ENCODE measurements at regions not wholly inside any gene's neighbourhood (a gene's known extent, or its start where the extent isn't known, plus 50 kb on each side); places are given as distances from the start of the nearest gene placed in this dataset.
"Not testable (repeated sequence)": the region's sequence is repeated elsewhere in the genome, so short reads cannot be mapped to it uniquely, and the experiment has no call there.

DNA sequence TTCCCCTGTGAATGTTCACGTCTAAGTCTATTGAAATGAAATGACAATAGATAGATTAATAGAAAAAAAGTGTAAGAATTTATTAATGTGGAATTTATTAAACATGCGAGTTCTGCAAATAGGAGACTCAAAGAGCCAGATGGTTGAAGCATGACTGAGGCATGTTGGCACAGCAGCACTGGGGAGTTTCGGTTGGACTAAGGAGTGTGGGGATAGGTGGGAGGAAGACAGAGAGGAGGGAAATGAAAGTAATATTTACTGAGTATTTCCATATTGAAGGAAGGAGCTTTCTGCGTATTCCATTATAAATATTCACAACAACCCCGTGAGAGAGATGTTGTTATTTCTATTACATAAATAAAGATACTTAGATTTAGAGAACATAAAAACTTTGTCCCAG, 79.5 kb upstream of the ZNF644 start:
- no peak for TF ChIP-seq POLR2A (IDR thresholded peaks at IDR 0.05)
- TF ChIP-seq EP300 (IDR thresholded peaks at IDR 0.05) = no peak
- TF ChIP-seq, protein P1, sequence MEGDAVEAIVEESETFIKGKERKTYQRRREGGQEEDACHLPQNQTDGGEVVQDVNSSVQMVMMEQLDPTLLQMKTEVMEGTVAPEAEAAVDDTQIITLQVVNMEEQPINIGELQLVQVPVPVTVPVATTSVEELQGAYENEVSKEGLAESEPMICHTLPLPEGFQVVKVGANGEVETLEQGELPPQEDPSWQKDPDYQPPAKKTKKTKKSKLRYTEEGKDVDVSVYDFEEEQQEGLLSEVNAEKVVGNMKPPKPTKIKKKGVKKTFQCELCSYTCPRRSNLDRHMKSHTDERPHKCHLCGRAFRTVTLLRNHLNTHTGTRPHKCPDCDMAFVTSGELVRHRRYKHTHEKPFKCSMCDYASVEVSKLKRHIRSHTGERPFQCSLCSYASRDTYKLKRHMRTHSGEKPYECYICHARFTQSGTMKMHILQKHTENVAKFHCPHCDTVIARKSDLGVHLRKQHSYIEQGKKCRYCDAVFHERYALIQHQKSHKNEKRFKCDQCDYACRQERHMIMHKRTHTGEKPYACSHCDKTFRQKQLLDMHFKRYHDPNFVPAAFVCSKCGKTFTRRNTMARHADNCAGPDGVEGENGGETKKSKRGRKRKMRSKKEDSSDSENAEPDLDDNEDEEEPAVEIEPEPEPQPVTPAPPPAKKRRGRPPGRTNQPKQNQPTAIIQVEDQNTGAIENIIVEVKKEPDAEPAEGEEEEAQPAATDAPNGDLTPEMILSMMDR (IDR thresholded peaks at IDR 0.05) = no peak
- H3K27ac ChIP-seq = no peak overlapping the region
- no peak for DNase-seq (ENCODE audit: low spot score in 2 of 2)
- no peaks in the 10 kb centered on the region for H3K4me1 ChIP-seq
- WGBS, 2 donors = 63 to 65% methylated on average over 5 of the region's 5 CpGs
- H3K36me3 ChIP-seq = no peaks in the 10 kb centered on the region
- H3K4me3 ChIP-seq = no peak overlapping the region
- no peaks in the 10 kb centered on the region for H3K9me3 ChIP-seq
- H3K27me3 ChIP-seq = no peaks in the 10 kb centered on the region

DNA sequence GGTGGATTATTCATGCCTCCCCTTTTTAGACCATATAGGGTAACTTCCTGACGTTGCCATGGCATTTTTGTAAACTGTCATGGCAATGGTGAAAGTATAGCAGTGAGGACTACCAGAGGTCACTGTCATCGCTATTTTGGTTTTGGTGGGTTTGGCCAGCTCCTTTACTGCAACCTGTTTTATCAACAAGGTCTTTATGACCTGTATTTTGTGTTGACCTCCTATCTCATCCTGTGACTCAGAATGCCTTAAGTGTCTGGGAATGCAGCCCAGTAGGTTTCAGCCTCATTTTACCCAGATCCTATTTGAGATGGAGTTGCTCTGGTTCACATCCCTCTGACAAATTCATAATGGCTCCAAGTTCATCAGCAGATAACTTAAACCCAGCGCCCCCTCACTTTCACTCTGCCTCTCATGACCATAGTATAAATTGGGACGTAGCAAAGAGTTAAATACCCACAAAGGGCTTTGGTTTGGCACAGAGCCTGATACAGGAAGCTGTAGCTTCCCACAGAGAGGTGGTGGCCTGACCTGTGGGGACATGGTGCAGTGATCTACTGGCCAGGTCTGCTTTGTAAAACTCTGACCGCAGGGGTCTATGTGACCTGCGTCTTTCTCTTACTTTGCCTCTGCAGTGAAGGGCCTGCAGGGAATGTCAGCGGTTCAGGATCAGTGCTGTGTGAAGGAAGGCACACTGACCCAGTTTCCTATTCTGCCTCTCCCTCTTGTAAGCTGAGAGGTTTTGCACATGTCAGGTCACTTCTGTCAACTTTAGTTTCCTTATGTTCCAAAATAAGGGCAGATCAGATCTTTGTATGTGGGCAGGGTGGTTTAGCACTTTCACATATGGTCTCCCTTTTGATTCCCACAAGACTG, 78.1 kb upstream of the ZNF644 start:
- no peaks in the 10 kb centered on the region for H3K4me1 ChIP-seq
- no peak overlapping the region for H3K4me3 ChIP-seq
- no peak for DNase-seq (ENCODE audit: low spot score in 2 of 2)
- no peaks in the 10 kb centered on the region for H3K36me3 ChIP-seq
- H3K9me3 ChIP-seq = no peaks in the 10 kb centered on the region
- H3K27me3 ChIP-seq = no peaks in the 10 kb centered on the region
- TF ChIP-seq, protein P1 (IDR thresholded peaks at IDR 0.05) = no peak
- TF ChIP-seq EP300 (IDR thresholded peaks at IDR 0.05) (no peak), POLR2A (IDR thresholded peaks at IDR 0.05) (no peak)
- 57 to 70% methylated on average over 7 of the region's 7 CpGs for WGBS, 2 donors
- H3K27ac ChIP-seq = no peak overlapping the region

DNA sequence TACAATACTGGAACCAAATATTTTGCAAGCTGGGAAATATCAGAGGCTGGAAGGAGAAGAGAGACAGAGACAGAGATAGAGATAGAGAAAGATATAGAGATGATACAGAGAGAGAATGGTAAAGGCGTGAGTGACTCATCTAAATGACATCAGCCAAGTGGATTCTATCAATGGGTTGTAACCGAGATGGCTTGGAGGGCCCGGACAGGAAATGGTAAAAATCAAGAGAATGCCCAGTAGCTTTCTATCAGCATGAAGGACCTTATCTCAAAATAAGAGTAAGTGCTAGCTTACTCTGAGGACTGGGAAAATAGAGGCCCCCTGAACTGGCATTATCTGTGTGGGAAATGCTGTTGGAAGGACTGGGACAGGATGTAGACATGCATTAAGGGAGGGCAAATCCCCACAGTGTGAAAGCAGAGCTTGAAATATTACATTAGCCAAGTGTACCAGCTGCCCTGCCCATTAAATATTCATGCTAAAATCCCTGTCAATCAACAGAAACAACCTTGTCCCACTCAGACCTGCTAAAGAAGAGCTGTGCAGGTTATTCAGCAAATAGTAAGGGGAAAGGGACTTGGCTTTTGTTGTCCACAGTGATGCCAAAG, 76.6 kb upstream of the ZNF644 start:
- 48 to 58% methylated on average over 3 of the region's 3 CpGs for WGBS, 2 donors
- no peak for DNase-seq (ENCODE audit: low spot score in 2 of 2)
- H3K27ac ChIP-seq = no peak overlapping the region
- no peaks in the 10 kb centered on the region for H3K4me1 ChIP-seq
- H3K4me3 ChIP-seq = no peak overlapping the region
- H3K27me3 ChIP-seq = no peaks in the 10 kb centered on the region
- H3K9me3 ChIP-seq = no peaks in the 10 kb centered on the region
- no peaks in the 10 kb centered on the region for H3K36me3 ChIP-seq
- TF ChIP-seq, protein P1 (IDR thresholded peaks at IDR 0.05) = no peak
- TF ChIP-seq EP300 (IDR thresholded peaks at IDR 0.05) (no peak), POLR2A (IDR thresholded peaks at IDR 0.05) (no peak)

DNA sequence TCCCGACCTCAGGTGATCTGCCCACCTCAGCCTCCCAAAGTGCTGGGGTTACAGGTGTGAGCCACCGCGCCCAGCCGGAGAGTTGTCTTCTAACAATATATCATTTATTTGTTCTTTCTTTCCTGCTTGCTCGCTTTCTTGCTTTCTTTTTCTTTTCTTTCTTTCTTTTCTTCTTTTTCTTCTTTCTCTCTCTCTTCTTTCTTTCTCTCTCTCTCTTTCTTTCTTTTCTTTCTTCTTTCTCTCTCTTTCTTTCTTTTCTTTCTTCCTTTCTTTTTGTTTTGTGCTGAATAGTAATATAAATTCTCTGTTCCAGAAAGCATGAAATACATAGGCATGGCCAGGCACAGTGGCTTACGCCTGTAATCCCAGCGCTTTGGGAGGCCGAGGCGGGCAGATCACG, 73.5 kb upstream of the ZNF644 start:
- not testable (repeated sequence) for H3K36me3 ChIP-seq; H3K27me3 ChIP-seq; DNase-seq (ENCODE audit: low spot score in 2 of 2); H3K27ac ChIP-seq; H3K4me3 ChIP-seq; H3K4me1 ChIP-seq; H3K9me3 ChIP-seq
- WGBS, 2 donors = 95 to 96% methylated on average over 10 of the region's 10 CpGs

DNA sequence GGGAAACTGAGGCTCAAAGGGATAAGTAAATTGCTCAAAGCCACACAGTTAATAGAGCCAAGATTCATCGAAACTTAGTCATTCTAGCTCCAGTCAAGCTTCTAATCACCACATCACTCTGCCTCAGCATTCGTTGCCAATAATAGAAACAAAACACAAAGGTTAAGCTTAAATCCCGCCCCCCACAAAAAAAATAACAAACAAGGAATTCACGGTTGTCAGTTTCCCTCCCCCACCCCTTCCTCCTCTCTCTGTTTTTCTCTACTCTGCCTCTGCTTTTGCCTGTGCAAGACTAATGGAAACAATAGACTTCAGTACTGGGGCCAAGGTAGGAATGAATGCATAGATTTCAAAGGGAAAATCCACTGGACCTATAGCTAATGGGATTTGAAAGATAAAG, 70.7 kb upstream of the ZNF644 start:
- WGBS, 2 donors = 10 to 15% methylated on average over 4 of the region's 4 CpGs
- H3K27me3 ChIP-seq = no peaks in the 10 kb centered on the region
- H3K9me3 ChIP-seq = peaks cover 0 to 9% (median 3%) of the 10 kb centered on the region in 4 donors
- H3K4me1 ChIP-seq = peaks cover 0 to 9% (median 0%) of the 10 kb centered on the region in 4 donors
- H3K4me3 ChIP-seq = no peak overlapping the region
- no peak for TF ChIP-seq EP300 (IDR thresholded peaks at IDR 0.05)
- no peak for TF ChIP-seq POLR2A (IDR thresholded peaks at IDR 0.05)
- TF ChIP-seq, protein P1 (IDR thresholded peaks at IDR 0.05) = no peak
- H3K36me3 ChIP-seq = no peaks in the 10 kb centered on the region
- H3K27ac ChIP-seq = no peak overlapping the region
- DNase-seq (ENCODE audit: low spot score in 2 of 2) = no peak
